HCT116 (cell line): ENCODE measurements at regions not wholly inside any gene's neighbourhood (a gene's known extent, or its start where the extent isn't known, plus 50 kb on each side); places are given as distances from the start of the nearest gene placed in this dataset.

Source experiments
- ATAC-seq: fragments of 200-7000 bp; cut with Tn5 transposase; 2 replicates; pipeline ENCODE4 v1.9.1; 2020; ENCODE audit warnings: mild to moderate bottlenecking, moderate library complexity
- BruUV-seq: library from RNA; stranded (reverse); fragments of 400-500 nt; replicated peaks from 2 replicates; lab custom pipeline; 2021; lab: Mats Ljungman, UMichigan
- CTCF ChIA-PET: fragments of 300-600 bp; sonication (Branson Sonifier 250); formaldehyde crosslinking; loops from one replicate; lab custom pipeline; 2021; ENCODE audit warnings: antibody characterized with exemption; lab: Charles Lee
- POLR2A ChIA-PET: fragments of 300-600, 350-600 bp; sonication (Branson Sonifier 250); formaldehyde crosslinking; loops from one replicate; lab custom pipeline; 2021; ENCODE audit warnings: antibody characterized with exemption; lab: Charles Lee
- RAD21 ChIA-PET, 2 experiments: fragments of 300-600 bp; sonication (Branson Sonifier 250); formaldehyde crosslinking; loops; one replicate each; lab custom pipeline; 2023; ENCODE audit warnings: low total read pairs in 2 of 2; ENCODE audit not compliant: uncharacterized antibody in 2 of 2, unreplicated experiment in 2 of 2, low non-redundant PET in 1 of 2; lab: Charles Lee
- DNase-seq: peaks from one replicate; pipeline ENCODE4 v3.0.0-alpha.2; 2010; ENCODE audit warnings: low read depth, low spot score
- H2AFZ ChIP-seq: fragments of 200-600 bp; shearing (Covaris generic), sonication (generic); 2 replicates; pipeline ENCODE4 v1.6.1; 2017; ENCODE audit warnings: low read depth, mixed run types, mixed read lengths, antibody characterized with exemption, low read length; ENCODE audit not compliant: poor library complexity, severe bottlenecking
- H3K27ac ChIP-seq: 2 replicates; pipeline ENCODE4 v1.5.1; 2012; ENCODE audit warnings: low read depth, low read length
- H3K27me3 ChIP-seq: fragments of 200-600 bp; sonication (generic); 2 replicates; pipeline ENCODE4 v1.6.1; 2016; ENCODE audit warnings: mixed run types, low read length, mixed read lengths; ENCODE audit not compliant: insufficient read depth
- H3K36me3 ChIP-seq, 2 experiments: fragments of 200-500 bp in 1 of 2; fragments of 200-600 bp in 1 of 2; sonication (Bioruptor generic) in 1 of 2; sonication (generic) in 1 of 2; 2 replicates each; pipeline versions ENCODE4 v1.5.1 to v1.6.1; 2014 to 2016; ENCODE audit warnings: low read length in 2 of 2, inconsistent platforms in 1 of 2, mixed read lengths in 1 of 2, mixed run types in 1 of 2; ENCODE audit not compliant: insufficient read depth in 2 of 2, control insufficient read depth in 1 of 2
- H3K4me1 ChIP-seq, 2 experiments: fragments of 200-600 bp in 1 of 2; sonication (generic) in 1 of 2; 2 replicates each; pipeline versions ENCODE4 v1.5.1 to v1.6.1; 2012 to 2017; ENCODE audit warnings: low read length in 2 of 2, inconsistent platforms in 1 of 2, mild to moderate bottlenecking in 1 of 2, mixed read lengths in 1 of 2, mixed run types in 1 of 2, moderate library complexity in 1 of 2; ENCODE audit not compliant: insufficient read depth in 2 of 2, control insufficient read depth in 1 of 2
- H3K4me2 ChIP-seq: fragments of 200-600 bp; sonication (generic); 2 replicates; pipeline ENCODE4 v1.6.1; 2017; ENCODE audit warnings: mixed run types, low read length, mixed read lengths
- H3K4me3 ChIP-seq, 2 experiments: fragments of 200-600 bp in 1 of 2; sonication (generic) in 1 of 2; replicated peaks in 1 of 2; 2 replicates each; pipeline ENCODE4 v1.5.1; 2011 to 2016; ENCODE audit warnings: low read length in 2 of 2, control low read depth in 1 of 2, low read depth in 1 of 2, mild to moderate bottlenecking in 1 of 2, mixed read lengths in 1 of 2, mixed run types in 1 of 2
- H3K79me2 ChIP-seq: fragments of 200-600 bp; sonication (generic); 2 replicates; pipeline ENCODE4 v1.6.1; 2017; ENCODE audit warnings: mild to moderate bottlenecking, mixed run types, low read length, moderate library complexity, mixed read lengths; ENCODE audit not compliant: insufficient read depth
- H3K9ac ChIP-seq: fragments of 200-600 bp; sonication (generic); 2 replicates; pipeline ENCODE4 v1.6.1; 2016; ENCODE audit warnings: low read length, mixed read lengths
- H3K9me2 ChIP-seq: fragments of 200-600 bp; sonication (generic), shearing (Covaris generic); 2 replicates; pipeline ENCODE4 v1.6.1; 2017; ENCODE audit warnings: mixed run types, mild to moderate bottlenecking, moderate library complexity; ENCODE audit not compliant: insufficient read depth
- H3K9me3 ChIP-seq, 2 experiments: fragments of 200-500 bp in 1 of 2; fragments of 200-600 bp in 1 of 2; sonication (Bioruptor generic) in 1 of 2; sonication (generic) in 1 of 2; 2 replicates each; pipeline ENCODE4 v1.6.1; 2014 to 2017; ENCODE audit warnings: low read length in 2 of 2, mixed read lengths in 2 of 2, inconsistent platforms in 1 of 2, low read depth in 1 of 2, mild to moderate bottlenecking in 1 of 2, mixed run types in 1 of 2, moderate library complexity in 1 of 2; ENCODE audit not compliant: control insufficient read depth in 1 of 2, insufficient read depth in 1 of 2
- H4K20me1 ChIP-seq: fragments of 200-600 bp; sonication (generic), shearing (Covaris generic); 2 replicates; pipeline ENCODE4 v1.6.1; 2017; ENCODE audit warnings: mixed run types, mild to moderate bottlenecking, moderate library complexity; ENCODE audit not compliant: insufficient read depth
- EZH2 ChIP-seq: fragments of 200-600 bp; sonication (generic); IDR thresholded peaks from 2 replicates; pipeline ENCODE4 v1.6.1; 2017; ENCODE audit warnings: antibody characterized with exemption, mixed run types
- JUND ChIP-seq: IDR thresholded peaks from 2 replicates; pipeline ENCODE4 v1.6.1; 2012
- RAD21 ChIP-seq: IDR thresholded peaks from 2 replicates; pipeline ENCODE4 v1.6.1; 2012; ENCODE audit warnings: low read depth, mild to moderate bottlenecking
- TCF7L2 ChIP-seq: IDR thresholded peaks from 2 replicates; pipeline ENCODE4 v1.7.0; 2011; ENCODE audit warnings: borderline replicate concordance, inconsistent platforms; ENCODE audit not compliant: insufficient read depth, insufficient read length; ENCODE audit errors: extremely low read depth
- intact Hi-C: fragments of 100-400 bp; cut with micrococcal nuclease; formaldehyde crosslinking; loops from 2 replicates; pipeline ENCODE4 v1.10.0; 2022
- TF ChIP-seq, protein P1 (sequence below): IDR thresholded peaks from 2 replicates; pipeline ENCODE4 v1.6.1; 2011; ENCODE audit warnings: mild to moderate bottlenecking, low read length, moderate library complexity; ENCODE audit not compliant: insufficient replicate concordance; ENCODE audit errors: extremely low read depth
- TF ChIP-seq, protein P2 (sequence below), 3 experiments: fragments of 200-600 bp in 1 of 3; sonication (generic) in 1 of 3; IDR thresholded peaks in 2 of 3; conservative IDR thresholded peaks in 1 of 3; 2 replicates each; pipeline ENCODE4 v1.5.1; 2012 to 2017; ENCODE audit warnings: low read depth in 2 of 3, low read length in 2 of 3, antibody characterized with exemption in 1 of 3, borderline replicate concordance in 1 of 3, control low read depth in 1 of 3, mild to moderate bottlenecking in 1 of 3, mixed read lengths in 1 of 3, mixed run types in 1 of 3, moderate library complexity in 1 of 3; ENCODE audit not compliant: insufficient read depth in 1 of 3
- TF ChIP-seq, protein P3 (sequence below): IDR thresholded peaks from 2 replicates; pipeline ENCODE4 v1.6.1; 2012

DNA sequence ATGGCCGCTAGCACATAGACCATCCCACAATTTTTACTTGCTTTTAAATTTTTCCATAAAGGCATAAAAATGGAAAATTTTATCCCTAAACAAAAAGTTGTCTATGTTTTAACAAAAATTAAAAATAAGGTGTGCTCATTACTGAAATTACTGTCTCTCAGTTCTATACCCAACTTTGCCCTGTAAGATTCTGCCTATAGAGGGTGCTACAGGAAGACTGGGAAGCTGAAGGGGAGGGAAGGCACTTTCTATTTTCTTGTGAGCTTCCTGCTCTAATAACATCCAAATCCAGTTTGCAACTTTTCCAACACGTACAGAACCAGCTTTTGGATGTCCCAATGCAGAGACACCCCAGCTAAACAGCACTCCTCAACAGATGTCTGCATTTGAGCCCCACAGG, 666.9 kb downstream of the PLCL1 start:
- ATAC-seq (peak; percentile 47), DNase-seq (no peak)
- no peaks in the 10 kb centered on the region for H3K4me1 ChIP-seq
- no peak overlapping the region for H3K4me2 ChIP-seq
- intact Hi-C loops: no loop called here
- ChIA-PET POLR2A (no interaction called here), CTCF (interaction anchor here (1.0 to 1.9 kb wide), 3 partner anchors 8 to 28 kb away, joined by 3 to 5 read pairs (median 4); no protein-coding TSS in a partner anchor), RAD21 (no interaction called here)
- no peak overlapping the region for H3K9ac ChIP-seq
- H4K20me1 ChIP-seq: no peaks in the 10 kb centered on the region
- H3K27me3 ChIP-seq: no peaks in the 10 kb centered on the region
- no peak overlapping the region for H3K27ac ChIP-seq
- no peaks in the 10 kb centered on the region for H3K36me3 ChIP-seq
- no peak overlapping the region for H3K4me3 ChIP-seq
- TF ChIP-seq RAD21: peak; percentile 22; the same call in 1 of the 2 replicates
- TF ChIP-seq, protein P1, sequence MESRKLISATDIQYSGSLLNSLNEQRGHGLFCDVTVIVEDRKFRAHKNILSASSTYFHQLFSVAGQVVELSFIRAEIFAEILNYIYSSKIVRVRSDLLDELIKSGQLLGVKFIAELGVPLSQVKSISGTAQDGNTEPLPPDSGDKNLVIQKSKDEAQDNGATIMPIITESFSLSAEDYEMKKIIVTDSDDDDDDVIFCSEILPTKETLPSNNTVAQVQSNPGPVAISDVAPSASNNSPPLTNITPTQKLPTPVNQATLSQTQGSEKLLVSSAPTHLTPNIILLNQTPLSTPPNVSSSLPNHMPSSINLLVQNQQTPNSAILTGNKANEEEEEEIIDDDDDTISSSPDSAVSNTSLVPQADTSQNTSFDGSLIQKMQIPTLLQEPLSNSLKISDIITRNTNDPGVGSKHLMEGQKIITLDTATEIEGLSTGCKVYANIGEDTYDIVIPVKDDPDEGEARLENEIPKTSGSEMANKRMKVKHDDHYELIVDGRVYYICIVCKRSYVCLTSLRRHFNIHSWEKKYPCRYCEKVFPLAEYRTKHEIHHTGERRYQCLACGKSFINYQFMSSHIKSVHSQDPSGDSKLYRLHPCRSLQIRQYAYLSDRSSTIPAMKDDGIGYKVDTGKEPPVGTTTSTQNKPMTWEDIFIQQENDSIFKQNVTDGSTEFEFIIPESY: no peak
- no peak for TF ChIP-seq JUND
- TF ChIP-seq, protein P2, sequence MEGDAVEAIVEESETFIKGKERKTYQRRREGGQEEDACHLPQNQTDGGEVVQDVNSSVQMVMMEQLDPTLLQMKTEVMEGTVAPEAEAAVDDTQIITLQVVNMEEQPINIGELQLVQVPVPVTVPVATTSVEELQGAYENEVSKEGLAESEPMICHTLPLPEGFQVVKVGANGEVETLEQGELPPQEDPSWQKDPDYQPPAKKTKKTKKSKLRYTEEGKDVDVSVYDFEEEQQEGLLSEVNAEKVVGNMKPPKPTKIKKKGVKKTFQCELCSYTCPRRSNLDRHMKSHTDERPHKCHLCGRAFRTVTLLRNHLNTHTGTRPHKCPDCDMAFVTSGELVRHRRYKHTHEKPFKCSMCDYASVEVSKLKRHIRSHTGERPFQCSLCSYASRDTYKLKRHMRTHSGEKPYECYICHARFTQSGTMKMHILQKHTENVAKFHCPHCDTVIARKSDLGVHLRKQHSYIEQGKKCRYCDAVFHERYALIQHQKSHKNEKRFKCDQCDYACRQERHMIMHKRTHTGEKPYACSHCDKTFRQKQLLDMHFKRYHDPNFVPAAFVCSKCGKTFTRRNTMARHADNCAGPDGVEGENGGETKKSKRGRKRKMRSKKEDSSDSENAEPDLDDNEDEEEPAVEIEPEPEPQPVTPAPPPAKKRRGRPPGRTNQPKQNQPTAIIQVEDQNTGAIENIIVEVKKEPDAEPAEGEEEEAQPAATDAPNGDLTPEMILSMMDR (IDR thresholded peaks at IDR 0.05 in 2 of 3, conservative IDR thresholded peaks at IDR 0.05 in 1 of 3; ENCODE audit: borderline replicate concordance in 1 of 3, insufficient read depth in 1 of 3, low read depth in 2 of 3, low read length in 2 of 3): peak; percentile 11 to 50 (median 48); a peak in 4 of 6 replicates
- BruUV-seq: no TSS peak
- no peaks in the 10 kb centered on the region for H3K79me2 ChIP-seq
- no peak overlapping the region for H2AFZ ChIP-seq
- H3K9me3 ChIP-seq: no peaks in the 10 kb centered on the region
- no peaks in the 10 kb centered on the region for H3K9me2 ChIP-seq

DNA sequence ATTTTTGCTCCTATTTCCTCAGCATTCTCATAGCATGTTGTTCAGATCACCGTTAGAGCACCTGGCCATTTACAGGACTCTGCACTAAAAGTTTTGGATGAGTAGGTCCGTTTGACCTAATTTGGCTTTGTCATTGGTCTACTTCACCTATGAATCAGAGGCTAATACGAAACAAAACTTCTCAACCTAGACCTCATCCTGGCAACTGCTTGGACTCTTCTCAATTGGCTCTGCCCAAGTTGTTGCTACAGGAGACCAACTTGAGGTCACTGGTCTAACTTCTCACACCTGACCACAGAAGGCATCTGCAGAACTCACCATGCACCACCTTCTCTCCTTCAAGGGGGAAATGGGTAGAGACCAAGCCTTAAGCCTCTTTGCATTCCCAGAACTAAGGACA, 663.7 kb downstream of the PLCL1 start:
- Histone ChIP-seq H3K4me1 (no peaks in the 10 kb centered on the region), H3K9me3 (no peaks in the 10 kb centered on the region), H3K4me2 (no peak overlapping the region), H3K9me2 (no peaks in the 10 kb centered on the region), H3K4me3 (no peak overlapping the region), H2AFZ (no peak overlapping the region), H3K27me3 (no peaks in the 10 kb centered on the region), H3K79me2 (no peaks in the 10 kb centered on the region), H3K36me3 (no peaks in the 10 kb centered on the region), H3K9ac (no peak overlapping the region), H4K20me1 (no peaks in the 10 kb centered on the region), H3K27ac (no peak overlapping the region)
- no TSS peak for BruUV-seq
- ATAC-seq: no peak
- no peak for DNase-seq
- ChIA-PET POLR2A (no interaction called here), CTCF (no interaction called here), RAD21 (no interaction called here)
- intact Hi-C loops: no loop called here
- TF ChIP-seq, protein P2 (IDR thresholded peaks at IDR 0.05 in 2 of 3, conservative IDR thresholded peaks at IDR 0.05 in 1 of 3; ENCODE audit: borderline replicate concordance in 1 of 3, insufficient read depth in 1 of 3, low read depth in 2 of 3, low read length in 2 of 3): no peak
- TF ChIP-seq EZH2 (no peak), TCF7L2 (no peak)
- TF ChIP-seq, protein P3, sequence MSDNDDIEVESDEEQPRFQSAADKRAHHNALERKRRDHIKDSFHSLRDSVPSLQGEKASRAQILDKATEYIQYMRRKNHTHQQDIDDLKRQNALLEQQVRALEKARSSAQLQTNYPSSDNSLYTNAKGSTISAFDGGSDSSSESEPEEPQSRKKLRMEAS: no peak
